Astrocyte (in vitro differentiated cells and primary cell): ENCODE measurements at regions not wholly inside any gene's neighbourhood (a gene's known extent, or its start where the extent isn't known, plus 50 kb on each side); places are given as distances from the start of the nearest gene placed in this dataset.

Experiments
- CTCF ChIP-seq: IDR thresholded peaks from 2 replicates; pipeline ENCODE4 v1.5.1; 2011; ENCODE audit warnings: low read depth, mild to moderate bottlenecking, inconsistent platforms, low read length, moderate library complexity; ENCODE audit not compliant: insufficient read depth
- EZH2 ChIP-seq: IDR thresholded peaks from 2 replicates; pipeline ENCODE4 v1.6.1; 2012; ENCODE audit warnings: mild to moderate bottlenecking, low read length, inconsistent platforms; ENCODE audit not compliant: insufficient read depth

DNA sequence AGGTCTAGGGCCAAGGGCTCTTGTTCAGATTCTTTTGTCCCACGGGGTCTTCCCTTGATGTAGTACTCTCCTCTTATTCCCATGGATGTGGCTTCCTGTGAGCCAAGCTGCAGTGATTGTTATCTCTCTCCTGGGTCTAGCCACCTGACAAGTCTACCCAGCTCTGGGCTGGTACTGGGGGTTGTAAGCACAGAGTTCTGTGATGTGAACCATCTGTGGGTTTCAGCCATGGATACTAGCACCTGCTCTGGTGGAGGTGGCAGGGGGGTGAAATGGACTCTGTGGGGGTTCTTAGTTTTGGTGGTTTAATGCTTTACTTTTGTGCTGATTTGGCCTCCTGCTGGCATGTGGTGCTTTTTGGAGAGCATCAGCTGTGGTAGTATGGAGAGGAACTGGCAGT is 350.8 kb downstream of the DNAJB9 start:
- TF ChIP-seq CTCF: no peak
- no peak for TF ChIP-seq EZH2
